K562 (cell line): ENCODE measurements at regions not wholly inside any gene's neighbourhood (a gene's known extent, or its start where the extent isn't known, plus 50 kb on each side); places are given as distances from the start of the nearest gene placed in this dataset.

Source experiments
- ATAC-seq: fragments of 200-7000 bp; cut with Tn5 transposase; 3 replicates; pipeline ENCODE4 v1.9.1; 2020; ENCODE audit warnings: moderate library complexity
- BruUV-seq: library from RNA; stranded (reverse); fragments of 400-500 nt; replicated peaks from 2 replicates; lab custom pipeline; 2021; lab: Mats Ljungman, UMichigan
- CTCF ChIA-PET: fragments of 300-600 bp; formaldehyde crosslinking; extraction: SDS; loops from one replicate; lab custom pipeline; 2021; ENCODE audit warnings: low intra/inter-chr PET ratio; lab: Yijun Ruan, JAX
- POLR2A ChIA-PET: fragments of 300-600, 350-650 bp; sonication (Branson Sonifier 250); formaldehyde crosslinking; extraction: SDS; loops from one replicate; lab custom pipeline; 2021; ENCODE audit warnings: antibody characterized with exemption, inconsistent platforms; lab: Yijun Ruan, JAX
- DNase-seq, 4 experiments: peaks; one replicate each; pipeline versions ENCODE4 v3.0.0 to v3.0.0-alpha.2; 2011 to 2018; ENCODE audit warnings: low spot score in 3 of 4, mixed read lengths in 3 of 4; ENCODE audit errors: extremely low read depth in 1 of 4
- FAIRE-seq: peaks from 2 replicates; lab custom pipeline; 2011; peaks lifted over from hg19 to GRCh38; lab: Jason Lieb, UNC
- H2AFZ ChIP-seq: 2 replicates; pipeline ENCODE4 v1.6.0; 2011; ENCODE audit warnings: low read depth, low read length, control low read depth, inconsistent platforms
- H3K27ac ChIP-seq: fragments of 200-600 bp; 3 replicates; pipeline ENCODE4 v1.8.0; 2011; ENCODE audit warnings: low read depth, mild to moderate bottlenecking, control low read depth, inconsistent platforms, low read length, moderate library complexity, mixed read lengths; ENCODE audit errors: extremely low read depth
- H3K27me3 ChIP-seq, 2 experiments: fragments of 300-600 bp in 1 of 2; 2 replicates in 1 of 2; 3 replicates in 1 of 2; pipeline versions ENCODE4 v1.6.0 to v1.8.0; 2011; ENCODE audit warnings: inconsistent platforms in 2 of 2, low read length in 2 of 2, mild to moderate bottlenecking in 1 of 2, mixed read lengths in 1 of 2, moderate library complexity in 1 of 2; ENCODE audit not compliant: control insufficient read depth in 2 of 2, insufficient read depth in 2 of 2
- H3K36me3 ChIP-seq: fragments of 300-600 bp; 3 replicates; pipeline ENCODE4 v1.8.0; 2011; ENCODE audit warnings: mild to moderate bottlenecking, low read length, inconsistent platforms; ENCODE audit not compliant: control insufficient read depth, insufficient read depth
- H3K4me1 ChIP-seq, 2 experiments: fragments of 200-600 bp in 1 of 2; replicated peaks in 1 of 2; 2 replicates in 1 of 2; 3 replicates in 1 of 2; pipeline versions ENCODE4 v1.5.1 to v1.8.0; 2011; ENCODE audit warnings: inconsistent platforms in 2 of 2, low read length in 2 of 2, mild to moderate bottlenecking in 1 of 2, mixed read lengths in 1 of 2, moderate library complexity in 1 of 2; ENCODE audit not compliant: control insufficient read depth in 2 of 2, insufficient read depth in 2 of 2
- H3K4me2 ChIP-seq: 2 replicates; pipeline ENCODE4 v1.6.1; 2011; ENCODE audit warnings: low read length, control low read depth, inconsistent platforms, mixed read lengths; ENCODE audit not compliant: insufficient read depth
- H3K4me3 ChIP-seq: fragments of 200-600 bp; sonication (generic), shearing (Covaris generic); 2 replicates; pipeline ENCODE4 v1.5.1; 2016; ENCODE audit warnings: control low read depth, inconsistent platforms
- H3K79me2 ChIP-seq: fragments of 200-600 bp; 3 replicates; pipeline ENCODE4 v1.8.0; 2011; ENCODE audit warnings: low read length, inconsistent platforms; ENCODE audit not compliant: control insufficient read depth, insufficient read depth
- H3K9ac ChIP-seq, 2 experiments: 2 replicates each; pipeline versions ENCODE4 v1.6.0 to v1.6.1; 2011; ENCODE audit warnings: low read depth in 2 of 2, low read length in 2 of 2, control low read depth in 1 of 2, inconsistent platforms in 1 of 2, mild to moderate bottlenecking in 1 of 2, mixed read lengths in 1 of 2; ENCODE audit not compliant: insufficient read depth in 1 of 2
- H3K9me1 ChIP-seq: one replicate; pipeline ENCODE4 v1.6.0; 2011; ENCODE audit warnings: inconsistent platforms, mild to moderate bottlenecking, low read length, moderate library complexity; ENCODE audit not compliant: control insufficient read depth, insufficient read depth
- H3K9me3 ChIP-seq: replicated peaks from 2 replicates; pipeline ENCODE4 v1.5.1; 2011; ENCODE audit warnings: low read depth, low read length, inconsistent platforms; ENCODE audit not compliant: control insufficient read depth, insufficient read depth
- H4K20me1 ChIP-seq: replicated peaks from 2 replicates; pipeline ENCODE4 v1.6.1; 2011; ENCODE audit warnings: low read length, inconsistent platforms, mixed read lengths; ENCODE audit not compliant: control insufficient read depth, insufficient read depth
- ARID3B ChIP-seq: fragments of 250-450 bp; sonication (Bioruptor Pico); IDR thresholded peaks from 2 replicates; pipeline ENCODE4 v1.4.0; 2020; ENCODE audit warnings: borderline replicate concordance
- CXXC5 ChIP-seq: fragments of 250-450 bp; sonication (Bioruptor Pico); IDR thresholded peaks from 2 replicates; pipeline ENCODE4 v1.8.0; 2022; ENCODE audit warnings: inconsistent platforms, mild to moderate bottlenecking, moderate library complexity
- REST ChIP-seq, 2 experiments: fragments of 450-650 bp; formaldehyde crosslinking in 1 of 2; IDR thresholded peaks; 2 replicates each; pipeline versions ENCODE4 v1.4.0 to v1.6.1; 2014 to 2020; ENCODE audit warnings: mild to moderate bottlenecking in 2 of 2, borderline replicate concordance in 1 of 2, low read depth in 1 of 2
- SMAD4 ChIP-seq: fragments of 250-450 bp; sonication (Bioruptor Pico); conservative IDR thresholded peaks from 2 replicates; pipeline ENCODE4 v1.8.0; 2021; ENCODE audit warnings: inconsistent platforms, mild to moderate bottlenecking, moderate library complexity
- SRSF9 ChIP-seq: fragments of 200-400 bp; formaldehyde crosslinking; IDR thresholded peaks from 2 replicates; pipeline ENCODE4 v1.6.1; 2017; ENCODE audit warnings: low read depth, low read length, borderline replicate concordance
- ZBTB17 ChIP-seq: fragments of 450-650 bp; formaldehyde crosslinking; IDR thresholded peaks from 2 replicates; pipeline ENCODE4 v1.4.0; 2020; ENCODE audit warnings: mild to moderate bottlenecking
- ZNF239 ChIP-seq: fragments of 250-450 bp; sonication (Bioruptor Pico); IDR thresholded peaks from 2 replicates; pipeline ENCODE4 v1.4.0; 2020; ENCODE audit warnings: mild to moderate bottlenecking
- WGBS: fragments of 100-300 bp; shearing (Covaris generic); methylation state at CpG from one replicate; pipeline ENCODE4 v1.1.6; 2016; ENCODE audit warnings: low coverage, mixed read lengths; ENCODE audit not compliant: insufficient coverage; ENCODE audit errors: missing lambda C conversion rate; 5-methylcytosine and 5-hydroxymethylcytosine counted together
- in situ Hi-C: fragments of 300-500 bp; cut with MboI; formaldehyde crosslinking; loops from 4 replicates; pipeline ENCODE4 v1.15.0; 2018; ENCODE audit warnings: inconsistent platforms, mixed read lengths
- intact Hi-C: fragments of 100-400 bp; cut with micrococcal nuclease; formaldehyde crosslinking; loops from 2 replicates; pipeline ENCODE4 v1.14.2; 2022

GRCh38 chr5:2212481-2212880 is 329.8 kb upstream of the IRX4 start:
- intact Hi-C loops (no loop called here), in situ Hi-C loops (no loop called here)
- Histone ChIP-seq H3K36me3 (no peaks in the 10 kb centered on the region), H3K27ac (no peak overlapping the region), H3K4me3 (no peak overlapping the region), H3K4me1 (no peaks in the 10 kb centered on the region), H3K4me2 (no peak overlapping the region), H3K9me1 (no peaks in the 10 kb centered on the region), H3K27me3 (peaks cover 3 to 32% of the 10 kb centered on the region in 2 experiments), H3K9ac (no peak overlapping the region), H3K9me3 (no peaks in the 10 kb centered on the region), H4K20me1 (no peaks in the 10 kb centered on the region), H2AFZ (no peak overlapping the region), H3K79me2 (no peaks in the 10 kb centered on the region)
- FAIRE-seq (no peak), ATAC-seq (no peak), DNase-seq (no peak)
- CTCF ChIA-PET = no interaction called here
- no TSS peak for BruUV-seq
- 6% methylated on average over 3 of the region's 3 CpGs for WGBS
- no peak for TF ChIP-seq CXXC5
- no peak for TF ChIP-seq ZNF239 (CRISPR knock-in tag)
- TF ChIP-seq, all 486 proteins: peak for 0
- POLR2A ChIA-PET = no interaction called here

- WGBS = 3% methylated on average over 5 of the region's 5 CpGs
- ChIA-PET POLR2A (interaction anchor here (1.5 kb wide), 2 partner anchors 11 to 85 kb away, joined by 3 to 4 read pairs; no protein-coding TSS in a partner anchor), CTCF (no interaction called here)
- Histone ChIP-seq H3K27ac (no peak overlapping the region), H3K9me1 (no peaks in the 10 kb centered on the region), H3K4me2 (no peak overlapping the region), H3K9ac (no peak overlapping the region), H3K4me1 (no peaks in the 10 kb centered on the region), H3K27me3 (peaks cover 8 to 40% of the 10 kb centered on the region in 2 experiments), H3K4me3 (no peak overlapping the region), H3K79me2 (no peaks in the 10 kb centered on the region), H3K9me3 (no peaks in the 10 kb centered on the region), H3K36me3 (no peaks in the 10 kb centered on the region), H2AFZ (no peak overlapping the region), H4K20me1 (no peaks in the 10 kb centered on the region)
- FAIRE-seq = no peak
- DNase-seq = no peak
- in situ Hi-C loops = no loop called here
- no TSS peak for BruUV-seq
- no peak for ATAC-seq
- intact Hi-C loops = no loop called here
- TF ChIP-seq SRSF9 = no peak
- no peak for TF ChIP-seq ARID3B (CRISPR knock-in tag)
- TF ChIP-seq SMAD4 (CRISPR knock-in tag) = no peak
- no peak for TF ChIP-seq REST (IDR thresholded peaks at IDR 0.05; ENCODE audit: borderline replicate concordance)
- no peak for TF ChIP-seq REST (CRISPR knock-in tag; IDR thresholded peaks at IDR 0.05; ENCODE audit: low read depth)
- TF ChIP-seq ZBTB17 (CRISPR knock-in tag) = no peak
Observed at GRCh38 chr5:2208239-2208544, 325.5 kb upstream of the IRX4 start.
